ENCODE measurements at regions not wholly inside any gene's neighbourhood (a gene's known extent, or its start where the extent isn't known, plus 50 kb on each side); places are given as distances from the start of the nearest gene placed in this dataset.
A peak's percentile ranks its signal among the peaks of the same experiment; 100 is the strongest.

DNA sequence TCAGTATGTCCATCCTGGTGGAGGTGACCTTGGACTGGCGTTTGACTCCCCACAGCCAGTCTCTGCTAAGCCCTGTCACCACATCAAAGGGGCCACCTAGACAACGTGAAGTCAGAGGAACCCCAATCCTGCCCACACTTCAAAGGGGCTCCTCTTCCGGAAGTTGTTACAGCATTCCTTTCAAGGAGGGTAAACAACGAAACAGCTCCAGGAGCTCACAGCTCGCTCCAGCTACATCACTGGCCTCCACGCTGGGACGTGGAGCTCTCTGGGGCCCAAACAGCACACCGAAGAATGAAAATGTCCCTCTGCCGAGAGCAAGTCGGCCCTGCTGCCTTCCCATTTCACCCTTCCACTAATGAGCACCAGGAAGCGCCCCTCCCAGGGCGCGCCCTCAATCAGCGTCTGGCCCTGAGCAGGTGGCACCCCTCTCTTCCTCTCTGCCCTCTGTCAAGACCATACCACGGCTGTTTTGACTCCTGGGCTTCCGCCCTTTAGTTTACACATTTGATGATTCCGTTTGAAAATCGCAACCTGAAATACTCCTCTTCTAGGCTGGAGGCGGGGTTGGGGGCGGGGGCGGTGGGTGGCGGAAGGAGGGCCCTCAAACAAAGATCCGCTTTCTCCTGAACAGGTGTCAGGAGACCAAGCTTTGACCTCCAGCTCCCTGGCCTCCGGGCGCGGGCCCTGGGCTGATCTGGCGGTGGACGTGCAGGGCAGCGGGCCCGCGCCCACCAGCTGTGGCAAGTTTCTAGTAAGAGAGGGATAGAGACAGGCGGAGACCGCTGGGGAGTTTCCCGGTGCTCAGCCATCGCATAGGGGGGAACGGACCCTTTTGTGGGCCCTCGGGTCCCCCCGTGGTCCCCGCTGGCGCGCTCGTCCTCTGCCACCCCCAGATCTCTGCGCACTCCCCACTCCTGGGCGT lies 53.1 kb upstream of the KDM7A start (continued):
- TF ChIP-seq, protein P1, sequence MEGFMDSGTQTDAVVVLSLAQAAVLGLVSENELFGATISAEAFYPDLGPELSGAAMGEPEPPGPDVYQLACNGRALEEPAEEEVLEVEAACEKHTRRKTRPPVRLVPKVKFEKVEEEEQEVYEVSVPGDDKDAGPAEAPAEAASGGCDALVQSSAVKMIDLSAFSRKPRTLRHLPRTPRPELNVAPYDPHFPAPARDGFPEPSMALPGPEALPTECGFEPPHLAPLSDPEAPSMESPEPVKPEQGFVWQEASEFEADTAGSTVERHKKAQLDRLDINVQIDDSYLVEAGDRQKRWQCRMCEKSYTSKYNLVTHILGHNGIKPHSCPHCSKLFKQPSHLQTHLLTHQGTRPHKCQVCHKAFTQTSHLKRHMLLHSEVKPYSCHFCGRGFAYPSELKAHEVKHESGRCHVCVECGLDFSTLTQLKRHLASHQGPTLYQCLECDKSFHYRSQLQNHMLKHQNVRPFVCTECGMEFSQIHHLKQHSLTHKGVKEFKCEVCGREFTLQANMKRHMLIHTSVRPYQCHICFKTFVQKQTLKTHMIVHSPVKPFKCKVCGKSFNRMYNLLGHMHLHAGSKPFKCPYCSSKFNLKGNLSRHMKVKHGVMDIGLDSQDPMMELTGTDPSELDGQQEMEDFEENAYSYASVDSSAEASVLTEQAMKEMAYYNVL (CRISPR knock-in tag; IDR thresholded peaks at IDR 0.05; ENCODE audit: borderline replicate concordance) = peak; percentile 92; the same call in 1 of the 2 replicates
- TF ChIP-seq SMAD1 (CRISPR knock-in tag; IDR thresholded peaks at IDR 0.05; ENCODE audit: borderline replicate concordance, low read depth) (no peak; the same call in 1 of the 2 replicates), ZFP36L1 (CRISPR knock-in tag; IDR thresholded peaks at IDR 0.05) (peak; percentile 77), ZNF530 (CRISPR knock-in tag; IDR thresholded peaks at IDR 0.05; ENCODE audit: low read depth) (no peak), CCDC6 (CRISPR knock-in tag; IDR thresholded peaks at IDR 0.05) (peak; percentile 81; the same call in 1 of the 2 replicates), ZNF430 (CRISPR knock-in tag; IDR thresholded peaks at IDR 0.05) (peak; percentile 86), CSRNP1 (CRISPR knock-in tag; IDR thresholded peaks at IDR 0.05) (peak; percentile 75), ZHX2 (IDR thresholded peaks at IDR 0.05; ENCODE audit: low read depth) (peak; percentile 75; the same call in 1 of the 2 replicates), ZHX2 (CRISPR knock-in tag; IDR thresholded peaks at IDR 0.05; ENCODE audit: borderline replicate concordance) (peak; percentile 4; the same call in 1 of the 2 replicates)
- TF ChIP-seq, protein P2, sequence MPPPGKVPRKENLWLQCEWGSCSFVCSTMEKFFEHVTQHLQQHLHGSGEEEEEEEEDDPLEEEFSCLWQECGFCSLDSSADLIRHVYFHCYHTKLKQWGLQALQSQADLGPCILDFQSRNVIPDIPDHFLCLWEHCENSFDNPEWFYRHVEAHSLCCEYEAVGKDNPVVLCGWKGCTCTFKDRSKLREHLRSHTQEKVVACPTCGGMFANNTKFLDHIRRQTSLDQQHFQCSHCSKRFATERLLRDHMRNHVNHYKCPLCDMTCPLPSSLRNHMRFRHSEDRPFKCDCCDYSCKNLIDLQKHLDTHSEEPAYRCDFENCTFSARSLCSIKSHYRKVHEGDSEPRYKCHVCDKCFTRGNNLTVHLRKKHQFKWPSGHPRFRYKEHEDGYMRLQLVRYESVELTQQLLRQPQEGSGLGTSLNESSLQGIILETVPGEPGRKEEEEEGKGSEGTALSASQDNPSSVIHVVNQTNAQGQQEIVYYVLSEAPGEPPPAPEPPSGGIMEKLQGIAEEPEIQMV (CRISPR knock-in tag; IDR thresholded peaks at IDR 0.05; ENCODE audit: low read depth) = peak; percentile 15; the same call in 1 of the 2 replicates
- TF ChIP-seq, protein P3, sequence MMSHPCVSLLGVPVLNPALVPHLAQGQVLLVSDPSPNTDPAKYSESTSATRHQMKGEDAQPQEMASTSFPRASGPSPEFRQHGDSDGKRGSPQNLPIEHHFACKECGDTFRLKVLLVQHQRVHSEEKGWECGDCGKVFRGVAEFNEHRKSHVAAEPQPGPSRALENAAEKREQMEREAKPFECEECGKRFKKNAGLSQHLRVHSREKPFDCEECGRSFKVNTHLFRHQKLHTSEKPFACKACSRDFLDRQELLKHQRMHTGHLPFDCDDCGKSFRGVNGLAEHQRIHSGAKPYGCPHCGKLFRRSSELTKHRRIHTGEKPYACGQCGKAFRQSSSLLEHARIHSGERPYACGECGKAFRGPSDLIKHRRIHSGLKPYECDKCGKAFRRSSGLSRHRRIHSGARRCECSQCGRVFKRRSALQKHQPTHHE (CRISPR knock-in tag; IDR thresholded peaks at IDR 0.05; ENCODE audit: borderline replicate concordance) = peak; percentile 78; the same call in 1 of the 2 replicates

All from HepG2 (cell line).